ENCODE measurements at regions not wholly inside any gene's neighbourhood (a gene's known extent, or its start where the extent isn't known, plus 50 kb on each side); places are given as distances from the start of the nearest gene placed in this dataset.

GRCh38 chr6:21390532-21391213 is 202.9 kb upstream of the SOX4 start:
- TF ChIP-seq CTCF (IDR thresholded peaks at IDR 0.05; ENCODE audit: poor library complexity, severe bottlenecking) (no peak), SMC3 (conservative IDR thresholded peaks at IDR 0.05; ENCODE audit: poor library complexity) (no peak), EZH2 (IDR thresholded peaks at IDR 0.05; ENCODE audit: borderline replicate concordance, insufficient read depth, low read length, poor library complexity, severe bottlenecking) (no peak), POLR2AphosphoS5 (IDR thresholded peaks at IDR 0.05) (no peak), TAF1 (IDR thresholded peaks at IDR 0.05; ENCODE audit: low read depth) (no peak)
